ENCODE measurements at regions not wholly inside any gene's neighbourhood (a gene's known extent, or its start where the extent isn't known, plus 50 kb on each side); places are given as distances from the start of the nearest gene placed in this dataset.

DNA sequence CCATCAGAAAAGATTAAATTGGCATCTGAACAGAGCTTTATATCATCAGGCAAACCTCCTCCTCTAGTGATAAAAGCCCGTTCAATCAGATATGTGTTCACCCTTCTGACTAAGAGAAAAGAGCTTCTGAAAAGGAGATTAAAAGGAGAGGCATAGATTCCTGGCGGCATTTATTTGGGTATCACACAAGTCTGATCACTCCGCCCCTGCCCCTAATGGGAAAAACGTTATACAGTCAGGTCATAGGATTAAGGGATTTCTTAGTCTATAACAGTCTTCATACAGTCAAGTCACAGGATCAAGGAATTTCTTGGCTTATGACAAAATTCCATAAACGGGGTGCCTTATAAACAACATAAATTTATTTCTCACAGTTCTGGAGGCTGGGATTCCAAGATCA is 295.4 kb upstream of the SATB1 start:
- TF ChIP-seq, protein P1, sequence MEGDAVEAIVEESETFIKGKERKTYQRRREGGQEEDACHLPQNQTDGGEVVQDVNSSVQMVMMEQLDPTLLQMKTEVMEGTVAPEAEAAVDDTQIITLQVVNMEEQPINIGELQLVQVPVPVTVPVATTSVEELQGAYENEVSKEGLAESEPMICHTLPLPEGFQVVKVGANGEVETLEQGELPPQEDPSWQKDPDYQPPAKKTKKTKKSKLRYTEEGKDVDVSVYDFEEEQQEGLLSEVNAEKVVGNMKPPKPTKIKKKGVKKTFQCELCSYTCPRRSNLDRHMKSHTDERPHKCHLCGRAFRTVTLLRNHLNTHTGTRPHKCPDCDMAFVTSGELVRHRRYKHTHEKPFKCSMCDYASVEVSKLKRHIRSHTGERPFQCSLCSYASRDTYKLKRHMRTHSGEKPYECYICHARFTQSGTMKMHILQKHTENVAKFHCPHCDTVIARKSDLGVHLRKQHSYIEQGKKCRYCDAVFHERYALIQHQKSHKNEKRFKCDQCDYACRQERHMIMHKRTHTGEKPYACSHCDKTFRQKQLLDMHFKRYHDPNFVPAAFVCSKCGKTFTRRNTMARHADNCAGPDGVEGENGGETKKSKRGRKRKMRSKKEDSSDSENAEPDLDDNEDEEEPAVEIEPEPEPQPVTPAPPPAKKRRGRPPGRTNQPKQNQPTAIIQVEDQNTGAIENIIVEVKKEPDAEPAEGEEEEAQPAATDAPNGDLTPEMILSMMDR (IDR thresholded peaks at IDR 0.05; ENCODE audit: control insufficient read depth, extremely low read depth, insufficient read depth) = no peak
- DNase-seq (ENCODE audit: low read depth) = no peak
- H3K4me3 ChIP-seq (ENCODE audit: low read depth, low read length) = no peak overlapping the region

DNA sequence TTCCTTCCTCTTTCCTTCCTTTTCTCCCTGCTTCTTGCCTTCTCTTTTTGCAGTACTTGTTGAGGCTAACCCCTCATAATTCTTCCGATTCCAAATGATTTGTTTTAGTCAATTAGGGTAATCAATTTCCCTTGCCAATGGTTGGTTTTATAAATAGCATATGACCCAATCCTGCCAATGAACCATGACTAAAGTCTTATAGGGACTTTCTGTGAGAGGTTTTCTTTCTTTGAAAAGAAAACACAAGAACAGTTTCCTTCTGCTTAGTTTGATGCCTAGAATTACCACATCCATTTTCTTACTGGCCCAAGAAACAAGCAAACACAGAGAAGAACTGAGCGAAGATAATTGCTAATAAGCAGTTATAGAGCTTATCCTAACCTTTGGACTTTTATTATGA is 292.5 kb upstream of the SATB1 start:
- TF ChIP-seq, protein P1 (IDR thresholded peaks at IDR 0.05; ENCODE audit: control insufficient read depth, extremely low read depth, insufficient read depth) = no peak
- no peak for DNase-seq (ENCODE audit: low read depth)

GRCh38 chr3:18716821-18717220 is 291.7 kb upstream of the SATB1 start:
- TF ChIP-seq, protein P1 (IDR thresholded peaks at IDR 0.05; ENCODE audit: control insufficient read depth, extremely low read depth, insufficient read depth) = no peak
- no peak for DNase-seq (ENCODE audit: low read depth)
- H3K4me3 ChIP-seq (ENCODE audit: low read depth, low read length) = no peak overlapping the region

More for the DNA sequence above, 292.5 kb upstream of the SATB1 start:
- no peak overlapping the region for H3K4me3 ChIP-seq (ENCODE audit: low read depth, low read length)

- TF ChIP-seq, protein P1 (IDR thresholded peaks at IDR 0.05; ENCODE audit: control insufficient read depth, extremely low read depth, insufficient read depth) = no peak
- no peak overlapping the region for H3K4me3 ChIP-seq (ENCODE audit: low read depth, low read length)
- no peak for DNase-seq (ENCODE audit: low read depth)
These were observed 291.0 kb upstream of the SATB1 start for GRCh38 chr3:18716101-18716500.

GRCh38 chr3:18715208-18715607 is 290.1 kb upstream of the SATB1 start:
- no peak for DNase-seq (ENCODE audit: low read depth)
- TF ChIP-seq, protein P1 (IDR thresholded peaks at IDR 0.05; ENCODE audit: control insufficient read depth, extremely low read depth, insufficient read depth) = no peak
- H3K4me3 ChIP-seq (ENCODE audit: low read depth, low read length) = no peak overlapping the region

DNA sequence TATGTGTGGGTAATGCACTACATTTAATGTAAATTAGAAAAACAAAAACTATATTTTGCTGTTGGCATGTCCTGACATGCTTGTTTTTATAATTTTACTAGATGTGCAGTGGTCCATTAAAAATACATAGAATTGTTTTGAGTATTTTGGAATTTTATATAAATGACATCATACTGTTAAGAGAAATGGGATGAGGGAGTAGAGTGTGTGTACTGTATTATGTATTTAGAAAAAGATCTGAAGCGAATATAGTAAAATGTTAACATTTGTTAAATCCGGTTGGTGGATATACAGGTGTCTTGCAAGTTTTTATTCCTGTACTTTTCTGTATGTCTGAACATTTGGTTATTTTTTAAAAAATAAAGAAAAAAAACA is 288.4 kb upstream of the SATB1 start:
- DNase-seq (ENCODE audit: low read depth) = no peak
- TF ChIP-seq, protein P1 (IDR thresholded peaks at IDR 0.05; ENCODE audit: control insufficient read depth, extremely low read depth, insufficient read depth) = no peak
- no peak overlapping the region for H3K4me3 ChIP-seq (ENCODE audit: low read depth, low read length)

DNA sequence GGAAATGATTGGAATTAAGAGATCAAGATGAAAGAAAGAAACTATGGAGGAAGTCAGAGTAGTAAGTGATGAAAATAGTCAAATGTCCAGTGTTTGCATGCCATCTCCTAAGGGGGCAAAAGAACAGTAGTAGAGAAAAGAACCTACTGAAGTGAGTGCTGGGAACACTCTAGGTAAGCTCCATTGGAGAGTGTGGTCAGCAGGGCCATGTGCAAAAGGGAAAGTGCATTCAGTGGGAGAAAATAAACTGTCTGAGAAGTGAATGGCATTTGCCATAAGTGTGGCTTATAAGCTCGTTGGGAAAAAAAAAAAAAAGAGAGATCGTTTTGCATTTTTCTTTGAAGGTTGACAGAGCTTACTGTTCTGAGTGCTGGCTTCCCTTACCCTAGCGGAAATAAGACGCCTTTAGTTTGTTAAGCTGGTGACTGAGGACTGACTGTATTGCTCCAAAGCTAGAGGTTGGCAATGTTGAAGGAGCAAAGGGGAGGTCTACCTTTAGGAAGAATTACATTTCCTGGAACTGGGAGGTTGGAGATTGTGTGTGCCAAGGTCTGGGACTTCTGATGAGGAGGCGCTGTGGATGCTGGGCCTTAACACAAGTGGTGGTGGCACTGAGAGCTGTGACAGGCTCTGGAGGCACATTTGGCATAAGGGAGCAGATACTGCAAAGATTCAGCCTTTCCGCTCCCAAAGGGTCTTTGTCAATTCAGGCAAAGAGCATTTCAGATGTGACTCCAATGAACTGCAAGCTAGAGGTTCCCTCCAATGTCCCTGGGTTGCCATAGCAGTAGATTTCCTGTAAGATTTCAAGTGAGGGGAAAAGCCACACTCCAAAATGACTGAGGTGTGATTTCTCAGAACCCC is 287.8 kb upstream of the SATB1 start:
- TF ChIP-seq, protein P1 (IDR thresholded peaks at IDR 0.05; ENCODE audit: control insufficient read depth, extremely low read depth, insufficient read depth) = no peak
- no peak overlapping the region for H3K4me3 ChIP-seq (ENCODE audit: low read depth, low read length)
- no peak for DNase-seq (ENCODE audit: low read depth)

All from LNCaP clone FGC (cell line).